Testis (tissue), 2 donors: ENCODE measurements at regions not wholly inside any gene's neighbourhood (a gene's known extent, or its start where the extent isn't known, plus 50 kb on each side); places are given as distances from the start of the nearest gene placed in this dataset.

ENCODE experiments used
- POLR2A ChIP-seq: fragments of 450-650 bp; IDR thresholded peaks from one replicate; pipeline ENCODE4 v1.6.1; 2017; ENCODE audit warnings: antibody characterized with exemption, mild to moderate bottlenecking, moderate library complexity
- TF ChIP-seq, protein P1 (sequence below), 3 experiments: fragments of 450-650 bp in 2 of 3; fragments of 200-600 bp in 1 of 3; sonication (generic) in 1 of 3; IDR thresholded peaks; one replicate each; pipeline ENCODE4 v1.5.1; 2016 to 2019; ENCODE audit warnings: antibody characterized with exemption in 3 of 3, mild to moderate bottlenecking in 2 of 3, moderate library complexity in 1 of 3

DNA sequence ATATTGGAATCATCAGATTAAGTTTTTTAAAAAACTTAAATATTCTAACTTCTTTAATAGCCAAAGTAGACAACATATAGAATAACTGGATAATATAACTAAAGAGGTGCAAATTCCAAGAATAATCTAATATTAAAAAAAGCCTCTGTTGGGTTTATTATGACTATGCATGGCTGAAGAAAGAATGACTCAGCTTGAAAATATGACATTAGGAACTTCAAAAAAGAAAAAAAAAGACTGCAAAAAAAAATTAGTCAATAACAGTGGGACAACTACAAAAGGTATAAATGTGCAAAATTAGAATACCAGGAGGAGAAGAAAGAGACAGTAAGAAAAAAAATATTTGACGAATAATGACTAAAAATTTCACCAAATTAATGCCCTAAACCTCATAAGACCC is 1178.0 kb downstream of the JRKL start:
- TF ChIP-seq, protein P1, sequence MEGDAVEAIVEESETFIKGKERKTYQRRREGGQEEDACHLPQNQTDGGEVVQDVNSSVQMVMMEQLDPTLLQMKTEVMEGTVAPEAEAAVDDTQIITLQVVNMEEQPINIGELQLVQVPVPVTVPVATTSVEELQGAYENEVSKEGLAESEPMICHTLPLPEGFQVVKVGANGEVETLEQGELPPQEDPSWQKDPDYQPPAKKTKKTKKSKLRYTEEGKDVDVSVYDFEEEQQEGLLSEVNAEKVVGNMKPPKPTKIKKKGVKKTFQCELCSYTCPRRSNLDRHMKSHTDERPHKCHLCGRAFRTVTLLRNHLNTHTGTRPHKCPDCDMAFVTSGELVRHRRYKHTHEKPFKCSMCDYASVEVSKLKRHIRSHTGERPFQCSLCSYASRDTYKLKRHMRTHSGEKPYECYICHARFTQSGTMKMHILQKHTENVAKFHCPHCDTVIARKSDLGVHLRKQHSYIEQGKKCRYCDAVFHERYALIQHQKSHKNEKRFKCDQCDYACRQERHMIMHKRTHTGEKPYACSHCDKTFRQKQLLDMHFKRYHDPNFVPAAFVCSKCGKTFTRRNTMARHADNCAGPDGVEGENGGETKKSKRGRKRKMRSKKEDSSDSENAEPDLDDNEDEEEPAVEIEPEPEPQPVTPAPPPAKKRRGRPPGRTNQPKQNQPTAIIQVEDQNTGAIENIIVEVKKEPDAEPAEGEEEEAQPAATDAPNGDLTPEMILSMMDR (IDR thresholded peaks at IDR 0.05): no peak
- no peak for TF ChIP-seq POLR2A
